ENCODE measurements at regions not wholly inside any gene's neighbourhood (a gene's known extent, or its start where the extent isn't known, plus 50 kb on each side); places are given as distances from the start of the nearest gene placed in this dataset.
A peak's percentile ranks its signal among the peaks of the same experiment; 100 is the strongest.

- no peak for DNase-seq
These were observed 596.7 kb upstream of the UBE2E2 start for GRCh38 chr3:22606461-22606860.

DNA sequence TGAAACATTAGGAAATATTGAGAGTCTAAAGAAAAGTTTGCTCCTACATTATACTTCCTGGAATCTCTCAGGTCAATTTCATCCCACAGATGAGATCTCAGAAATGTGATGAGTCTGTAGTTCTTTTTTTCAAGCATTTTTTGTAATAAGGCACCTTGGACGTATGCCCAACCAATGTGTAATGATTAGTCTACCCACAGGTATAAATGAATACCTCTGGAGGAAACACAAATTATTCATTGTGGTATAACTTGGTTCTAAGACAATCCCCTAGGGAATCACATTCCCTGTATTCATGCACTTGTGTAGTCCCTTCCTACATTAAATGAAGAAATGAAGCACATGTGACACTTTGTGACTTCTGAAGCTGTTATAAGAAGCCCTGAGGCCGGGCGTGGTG, 596.2 kb upstream of the UBE2E2 start:
- DNase-seq, result no peak

DNA sequence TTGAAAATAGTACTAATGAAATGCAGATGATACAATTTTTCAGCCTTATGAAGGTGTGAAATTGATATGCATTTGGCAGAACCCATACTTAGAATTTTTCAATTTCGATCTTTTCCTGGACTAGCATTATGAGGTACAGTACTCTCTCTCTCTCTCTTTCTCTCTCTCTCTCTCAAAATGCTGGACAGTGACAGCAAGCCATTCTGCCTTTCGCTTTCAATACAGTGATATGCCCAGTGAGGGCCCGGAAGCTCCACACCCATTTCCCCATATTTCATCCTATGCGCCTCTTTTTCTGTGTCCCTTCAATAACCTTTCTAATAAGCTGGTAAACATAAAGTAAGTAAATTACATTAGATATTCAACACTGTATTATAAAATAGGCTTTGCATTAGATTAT, 595.0 kb upstream of the UBE2E2 start:
- DNase-seq, result no peak

GRCh38 chr3:22608721-22609120, 594.4 kb upstream of the UBE2E2 start:
- no peak for DNase-seq

DNA sequence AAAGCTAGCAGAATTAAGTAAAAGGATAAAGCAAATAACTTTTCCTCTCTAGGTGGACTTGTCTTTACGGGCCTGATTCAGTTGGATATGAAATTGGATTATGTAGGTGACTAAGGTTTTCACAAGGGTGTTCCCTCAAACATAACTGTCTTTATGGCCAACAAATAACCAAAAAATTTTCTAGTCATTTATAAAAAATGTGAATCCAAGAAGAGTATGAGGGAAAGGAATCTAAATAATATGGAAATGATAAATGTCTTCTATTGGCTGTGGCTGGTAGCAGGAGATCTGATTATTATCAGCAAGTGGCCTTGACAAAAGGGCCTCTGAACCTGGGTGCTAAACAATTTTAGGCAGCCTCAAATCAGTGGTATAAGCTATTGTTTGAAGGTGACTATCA, 594.0 kb upstream of the UBE2E2 start:
- no peak for DNase-seq

DNA sequence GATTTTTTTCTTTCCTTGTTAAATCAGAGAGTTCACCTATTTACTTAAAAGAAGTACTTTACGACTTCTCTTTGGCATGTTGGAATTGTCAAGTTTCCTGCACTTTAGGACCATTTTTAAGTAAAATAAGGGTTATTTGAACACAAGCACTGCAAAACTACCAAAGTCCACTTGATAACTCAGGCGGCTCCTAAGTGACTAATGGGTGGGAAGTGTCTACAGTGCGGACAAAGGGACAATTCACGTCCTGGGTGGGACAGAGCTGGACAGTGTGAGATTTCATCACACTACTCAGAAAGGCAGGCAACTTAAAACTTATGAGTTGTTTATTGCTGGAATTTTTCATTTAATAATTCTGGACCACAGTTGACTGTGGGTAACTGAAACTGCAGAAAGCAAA, 590.2 kb upstream of the UBE2E2 start:
- no peak for DNase-seq

DNA sequence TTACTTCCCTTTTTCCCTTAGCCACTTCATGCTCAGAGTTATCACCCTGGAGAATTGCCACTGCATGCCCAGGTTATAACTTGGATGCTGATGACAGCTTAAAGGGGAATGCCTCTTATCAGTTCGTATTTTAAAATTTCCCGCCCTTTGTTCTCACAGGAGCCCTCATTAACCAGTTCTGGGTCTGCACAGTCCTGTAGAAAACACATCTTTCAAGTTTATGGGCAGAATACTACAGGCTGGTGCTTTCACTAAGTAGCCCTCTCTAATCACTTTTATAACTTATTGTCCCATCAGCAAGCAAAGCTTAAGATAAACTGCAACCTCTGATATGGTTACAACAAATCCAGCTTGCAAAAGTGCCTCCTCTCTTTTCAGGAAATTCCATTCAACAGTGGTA, 587.3 kb upstream of the UBE2E2 start:
- no peak for DNase-seq

DNA sequence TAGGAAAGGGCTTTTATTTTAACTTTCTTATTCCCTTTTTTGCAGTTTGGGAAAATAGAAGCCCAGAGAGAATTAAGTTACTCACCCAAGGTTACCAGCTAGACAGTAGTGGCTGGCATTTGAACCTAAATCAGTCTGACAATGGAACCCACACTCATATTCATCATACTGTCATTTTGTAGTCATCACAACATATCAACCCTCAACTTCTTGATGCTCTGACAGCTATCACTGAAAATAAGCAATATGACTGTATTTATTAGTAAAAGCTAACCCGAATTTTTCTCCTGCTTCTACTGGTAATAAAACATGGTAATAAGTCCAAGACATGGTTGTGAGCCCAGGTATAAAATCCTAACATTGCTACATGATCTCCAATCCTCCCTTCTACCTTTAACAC, 585.8 kb upstream of the UBE2E2 start:
- DNase-seq, result no peak

DNA sequence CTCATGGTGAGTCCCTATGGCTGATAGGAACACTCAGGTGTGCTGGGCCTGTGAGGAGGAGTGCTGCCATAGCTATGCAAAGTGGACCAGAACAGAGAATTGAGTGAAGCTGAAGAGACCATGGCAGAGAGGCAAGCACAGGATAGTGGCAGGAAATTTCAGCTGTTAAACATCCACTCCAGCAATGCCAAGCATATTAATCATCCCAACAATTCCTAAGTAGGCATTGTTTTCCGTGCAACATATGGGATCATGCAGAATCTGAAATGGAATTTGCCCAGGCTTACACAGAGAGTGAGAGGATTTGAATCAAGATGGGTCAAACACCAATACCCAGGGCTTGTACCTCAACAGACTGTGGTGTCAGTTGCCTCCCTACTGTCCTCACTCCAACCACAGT, 582.6 kb upstream of the UBE2E2 start:
- no peak for DNase-seq

GRCh38 chr3:22621205-22621809, 581.8 kb upstream of the UBE2E2 start:
- DNase-seq, result no peak

DNA sequence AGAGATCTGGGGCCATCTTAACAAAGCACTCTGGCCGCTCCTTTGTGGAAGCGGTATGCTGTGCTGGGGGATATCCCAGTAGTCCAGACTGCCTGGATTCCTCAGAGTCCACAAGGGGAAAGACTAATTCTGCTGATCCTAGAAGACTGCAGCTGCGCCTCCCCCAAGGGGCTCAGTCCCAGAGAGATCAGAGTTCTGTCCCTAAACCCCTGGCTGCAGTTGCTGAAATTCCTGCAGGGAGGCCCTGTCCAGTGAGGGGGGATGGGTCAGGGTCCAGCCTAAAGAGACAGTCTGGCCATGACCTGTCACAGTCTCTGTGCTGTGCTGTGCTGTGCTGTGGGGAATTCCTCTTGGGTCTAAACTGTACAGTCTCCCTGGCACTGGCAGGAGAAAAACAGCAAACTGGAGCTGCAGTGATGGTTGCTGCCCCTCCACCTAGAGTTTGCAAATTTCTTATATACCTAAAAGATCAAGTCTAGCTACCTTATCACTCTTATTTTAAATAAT, 575.1 kb upstream of the UBE2E2 start:
- no peak for DNase-seq

- DNase-seq, result no peak
These were observed 570.6 kb upstream of the UBE2E2 start for GRCh38 chr3:22632536-22632935.

- DNase-seq, result peak; percentile 5 to 47 (median 26)
These were observed 568.7 kb upstream of the UBE2E2 start for GRCh38 chr3:22634433-22634832.

DNA sequence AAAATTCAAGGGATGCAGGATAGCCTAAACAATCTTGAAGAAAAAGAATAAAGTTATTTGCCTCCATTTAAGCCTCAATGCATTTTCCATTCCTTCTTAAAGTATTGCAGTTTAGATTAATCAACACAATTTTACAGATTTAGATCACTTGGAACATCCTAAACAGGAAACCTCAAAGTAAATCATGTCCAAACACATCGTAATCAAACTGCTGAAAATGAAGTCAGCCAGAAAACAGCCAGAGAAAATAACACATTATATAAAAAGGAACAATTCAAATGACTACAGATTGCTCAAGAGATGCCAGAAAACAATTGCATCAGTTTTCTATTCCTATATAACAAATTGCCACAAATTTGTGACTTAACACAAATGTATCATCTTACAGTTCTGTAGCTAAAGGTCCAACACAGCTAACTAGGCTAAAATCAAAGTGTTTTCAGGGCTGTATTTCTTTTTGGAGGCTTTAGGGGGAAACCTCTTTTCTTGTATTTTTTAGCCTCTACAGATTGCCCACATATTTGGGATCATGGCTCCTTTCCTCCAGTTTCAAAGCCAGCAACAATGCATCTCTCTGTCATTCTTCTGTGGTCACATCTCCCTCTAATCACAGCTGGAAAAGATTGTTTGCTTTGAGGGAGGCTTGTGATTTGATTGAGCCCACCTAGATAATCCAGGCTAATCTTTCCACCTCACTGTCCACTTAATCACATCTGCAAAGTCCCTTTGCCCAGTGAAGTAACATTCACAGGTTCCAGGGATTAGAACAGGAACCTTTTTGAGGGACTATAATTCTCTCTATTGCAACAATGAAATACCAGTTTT, 543.3 kb upstream of the UBE2E2 start:
- peak in 2 of 4 experiments; percentile 19 to 25 for DNase-seq

GRCh38 chr3:22660606-22661005, 542.5 kb upstream of the UBE2E2 start:
- DNase-seq, result no peak

- DNase-seq, result no peak
These were observed 541.9 kb upstream of the UBE2E2 start for GRCh38 chr3:22661121-22661700.

GRCh38 chr3:22665528-22665927, 537.6 kb upstream of the UBE2E2 start:
- no peak for DNase-seq

DNA sequence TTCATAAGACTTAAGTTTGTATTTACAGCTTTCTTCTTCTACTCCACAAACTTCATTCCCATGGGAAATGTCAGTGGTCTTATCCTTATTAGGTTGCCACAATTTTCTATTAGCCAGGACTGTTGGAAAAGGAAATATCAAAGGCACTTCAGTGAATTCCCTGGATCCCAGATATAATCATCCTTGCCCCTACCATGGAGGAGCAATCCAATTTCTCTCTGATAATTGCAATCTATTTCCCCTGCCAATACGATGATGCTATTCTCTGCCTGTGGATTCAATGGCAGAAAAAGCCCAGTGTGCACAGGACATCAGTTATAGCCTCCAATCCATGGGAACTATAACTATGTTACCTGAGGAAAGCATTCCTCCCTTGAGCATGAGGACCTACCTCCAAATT, 536.4 kb upstream of the UBE2E2 start:
- DNase-seq, result no peak

- no peak for DNase-seq
These were observed 531.3 kb upstream of the UBE2E2 start for GRCh38 chr3:22671848-22672247.

DNA sequence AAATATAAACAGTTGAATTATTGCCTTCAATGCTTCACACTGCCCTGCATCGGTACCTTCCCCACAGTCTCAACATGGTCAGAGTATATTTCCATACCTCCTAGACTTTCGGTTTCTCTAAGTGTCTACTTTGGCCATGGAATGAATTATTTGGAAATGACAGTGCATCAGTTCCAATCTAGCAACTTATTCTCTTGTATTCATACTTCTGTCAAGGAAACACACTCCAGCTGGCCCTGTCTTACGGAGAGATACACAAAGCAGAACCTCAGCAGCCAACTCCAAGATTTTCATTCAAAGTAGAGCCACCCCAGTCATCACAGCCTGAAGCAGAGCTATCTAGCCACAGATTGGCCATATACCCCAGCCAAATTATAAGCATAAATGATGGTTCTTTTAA, 518.4 kb upstream of the UBE2E2 start:
- no peak for DNase-seq

GRCh38 chr3:22685597-22685996, 517.5 kb upstream of the UBE2E2 start:
- DNase-seq, result peak; percentile 1 to 24 (median 10)

DNA sequence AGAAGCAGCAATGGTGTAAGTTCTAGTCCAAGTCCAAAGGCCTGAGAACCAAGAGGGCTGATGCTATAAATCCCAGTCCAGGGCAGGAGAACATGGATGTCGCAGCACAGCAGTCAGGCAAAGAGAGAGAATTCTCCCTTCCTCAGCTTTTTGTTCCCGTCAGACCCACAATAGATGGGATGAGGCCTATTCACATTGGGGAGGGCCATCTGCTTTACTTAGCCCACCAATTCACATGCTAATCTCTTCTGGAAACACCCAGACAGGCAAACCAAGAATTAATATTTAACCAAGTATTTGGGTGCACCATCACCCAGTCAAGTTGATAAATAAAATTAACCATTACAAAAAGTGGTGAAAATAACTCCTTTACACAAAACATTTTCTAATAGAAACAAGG, 511.7 kb upstream of the UBE2E2 start:
- DNase-seq, result no peak

DNA sequence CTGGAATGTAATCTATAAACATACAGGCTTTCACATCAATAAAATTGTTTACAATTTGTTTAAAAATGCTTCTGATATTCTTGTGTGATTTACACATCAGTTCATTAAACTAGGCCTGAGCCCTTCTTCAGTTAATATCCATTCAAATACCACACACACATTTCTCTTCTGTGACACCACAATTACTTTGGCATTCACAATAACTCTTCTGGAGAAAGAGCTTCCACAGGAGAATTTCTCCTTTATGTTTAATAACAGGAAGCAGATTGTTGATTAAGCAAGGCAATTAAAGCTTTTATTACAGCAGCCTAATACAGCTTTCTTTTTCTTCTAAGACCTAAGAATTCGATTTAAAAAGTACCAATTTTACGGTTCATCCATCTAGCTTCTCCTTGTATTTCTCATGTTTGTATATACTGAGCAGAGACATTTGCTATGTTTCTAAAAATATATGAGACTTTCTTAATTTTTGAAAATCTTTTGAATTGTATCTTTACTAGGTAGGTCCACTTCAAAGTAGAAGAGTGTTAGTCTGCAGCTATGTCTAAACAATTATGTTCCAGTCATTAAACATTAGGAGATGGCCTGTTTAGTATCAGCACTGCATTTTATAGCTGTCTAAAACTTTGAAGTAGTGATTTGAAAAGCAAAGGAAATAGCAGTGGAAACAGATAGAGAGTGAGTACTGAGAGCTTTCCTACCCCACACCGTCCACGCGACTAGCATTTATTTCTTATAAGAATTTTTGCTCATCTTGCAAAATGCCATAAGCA, 511.1 kb upstream of the UBE2E2 start:
- DNase-seq, result no peak

All from suppressor macrophage (primary cell).